Esophagus muscularis mucosa (tissue), 4 donors: ENCODE measurements at regions not wholly inside any gene's neighbourhood (a gene's known extent, or its start where the extent isn't known, plus 50 kb on each side); places are given as distances from the start of the nearest gene placed in this dataset.

ENCODE experiments used
- DNase-seq: peaks from one replicate; pipeline ENCODE4 v3.0.0-alpha.2; 2017; ENCODE audit errors: extremely low spot score
- H3K27ac ChIP-seq, 4 donors: fragments of 200-600 bp; sonication (generic); replicated peaks in 1 of 4; 1 replicate in 3 of 4; 2 replicates in 1 of 4; pipeline ENCODE4 v1.5.1; 2016 to 2019; ENCODE audit warnings: mild to moderate bottlenecking in 1 of 4
- H3K27me3 ChIP-seq, 4 donors: fragments of 200-600 bp; sonication (generic); one replicate each; pipeline versions ENCODE4 v1.5.1 to v1.6.0; 2016 to 2019
- H3K36me3 ChIP-seq, 4 donors: fragments of 200-600 bp; sonication (generic); one replicate each; pipeline ENCODE4 v1.5.1; 2016 to 2019
- H3K4me1 ChIP-seq, 4 donors: fragments of 200-600 bp; sonication (generic); one replicate each; pipeline ENCODE4 v1.5.1; 2016 to 2019
- H3K4me3 ChIP-seq, 4 donors: fragments of 200-600 bp; sonication (generic); 1 replicate in 2 of 4; 2 replicates in 2 of 4; pipeline ENCODE4 v1.5.1; 2016 to 2019; ENCODE audit warnings: mild to moderate bottlenecking in 4 of 4, moderate library complexity in 1 of 4
- H3K9me3 ChIP-seq, 4 donors: fragments of 200-600 bp; sonication (generic); 1 replicate in 3 of 4; 2 replicates in 1 of 4; pipeline ENCODE4 v1.5.1; 2016 to 2019
- CTCF ChIP-seq, 3 experiments: fragments of 200-600 bp in 2 of 3; fragments of 450-650 bp in 1 of 3; sonication (generic) in 2 of 3; IDR thresholded peaks; one replicate each; pipeline ENCODE4 v1.5.1; 2017 to 2019; ENCODE audit warnings: antibody characterized with exemption in 3 of 3, mild to moderate bottlenecking in 2 of 3, moderate library complexity in 1 of 3
- EP300 ChIP-seq: sonication (generic); formaldehyde crosslinking; IDR thresholded peaks from one replicate; pipeline ENCODE4 v1.6.1; 2017; ENCODE audit warnings: antibody characterized with exemption
- POLR2A ChIP-seq: fragments of 450-650 bp; IDR thresholded peaks from one replicate; pipeline ENCODE4 v1.6.1; 2017; ENCODE audit warnings: antibody characterized with exemption, moderate library complexity, mild to moderate bottlenecking, low read depth
- POLR2AphosphoS5 ChIP-seq, 2 donors: sonication (generic); formaldehyde crosslinking; IDR thresholded peaks; one replicate each; pipeline ENCODE4 v1.6.1; 2017; ENCODE audit warnings: antibody characterized with exemption in 2 of 2
- WGBS: methylation state at CpG from one replicate; pipeline ENCODE4 v1.1.5; 2018; 5-methylcytosine and 5-hydroxymethylcytosine counted together
- intact Hi-C: fragments of 100-400 bp; cut with DNase I; formaldehyde crosslinking; loops from one replicate; pipeline ENCODE4 v1.15.1; 2023

GRCh38 chr20:24797745-24798655 lies 151.1 kb upstream of the CST7 start:
- Histone ChIP-seq H3K4me3 (no peak overlapping the region), H3K9me3 (no peaks in the 10 kb centered on the region), H3K4me1 (no peaks in the 10 kb centered on the region), H3K27me3 (peaks cover 0 to 18% (median 0%) of the 10 kb centered on the region in 4 donors), H3K36me3 (no peaks in the 10 kb centered on the region), H3K27ac (no peak overlapping the region)
- no peak for DNase-seq
- 90% methylated on average over 17 of the region's 19 CpGs for WGBS
- TF ChIP-seq EP300 (no peak), POLR2A (no peak), POLR2AphosphoS5 (IDR thresholded peaks at IDR 0.05) (no peak), CTCF (IDR thresholded peaks at IDR 0.05) (no peak)
- intact Hi-C loops = no loop called here

DNA sequence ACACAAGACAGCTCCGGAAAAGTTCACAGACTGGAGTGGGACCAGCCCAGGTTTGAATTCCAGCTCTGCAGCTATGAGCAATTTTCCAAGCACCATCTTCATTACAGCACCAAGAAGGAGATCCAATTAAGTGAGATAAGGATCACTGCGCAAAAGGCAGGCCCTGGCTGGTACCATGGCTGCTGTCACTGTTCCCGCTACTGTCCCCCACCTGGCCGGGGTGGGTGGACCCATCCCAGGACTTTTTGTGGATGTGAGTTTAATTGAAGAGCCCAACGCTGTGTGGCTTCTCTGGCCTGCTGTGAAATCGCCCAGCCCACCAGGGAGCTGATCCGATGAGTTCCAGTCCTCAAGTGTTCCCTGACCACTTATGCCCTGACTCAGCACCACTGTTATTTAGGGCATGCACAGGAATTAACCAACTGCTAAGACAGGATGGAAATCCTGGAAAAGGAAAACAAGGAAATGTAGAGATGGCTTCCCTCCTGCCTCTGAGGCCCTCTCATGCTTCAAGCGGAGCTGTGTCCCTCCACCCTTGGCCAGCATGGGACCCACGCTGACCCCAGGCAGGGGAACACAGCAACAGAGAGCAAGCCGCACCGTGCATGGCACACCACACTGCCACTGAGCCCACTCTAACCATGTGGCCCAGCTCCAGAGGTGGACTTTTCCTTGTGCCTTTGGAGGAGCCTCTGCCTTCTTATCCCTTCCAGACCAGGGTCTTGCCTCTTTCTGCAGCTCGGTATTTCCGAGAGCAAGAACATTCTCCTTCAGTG lies 150.0 kb upstream of the CST7 start:
- WGBS = 87% methylated on average over 12 of the region's 13 CpGs
- peaks cover 0 to 15% (median 0%) of the 10 kb centered on the region in 4 donors for H3K27me3 ChIP-seq
- no peaks in the 10 kb centered on the region for H3K9me3 ChIP-seq
- H3K36me3 ChIP-seq = no peaks in the 10 kb centered on the region
- H3K27ac ChIP-seq = no peak overlapping the region
- H3K4me3 ChIP-seq = no peak overlapping the region
- intact Hi-C loops = no loop called here
- no peak for DNase-seq
- TF ChIP-seq POLR2A = no peak
- TF ChIP-seq EP300 = no peak
- no peak for TF ChIP-seq POLR2AphosphoS5 (IDR thresholded peaks at IDR 0.05)
- no peaks in the 10 kb centered on the region for H3K4me1 ChIP-seq

- no peak overlapping the region for H3K27ac ChIP-seq
- no peaks in the 10 kb centered on the region for H3K9me3 ChIP-seq
- no peaks in the 10 kb centered on the region for H3K4me1 ChIP-seq
- intact Hi-C loops = no loop called here
- 100% methylated on average over 6 of the region's 12 CpGs for WGBS
- H3K27me3 ChIP-seq = peaks cover 0 to 8% (median 0%) of the 10 kb centered on the region in 4 donors
- no peak for TF ChIP-seq EP300
- TF ChIP-seq POLR2AphosphoS5 (IDR thresholded peaks at IDR 0.05) = no peak
- TF ChIP-seq POLR2A = no peak
- no peak for TF ChIP-seq CTCF (IDR thresholded peaks at IDR 0.05)
- no peak overlapping the region for H3K4me3 ChIP-seq
- H3K36me3 ChIP-seq = no peaks in the 10 kb centered on the region
- no peak for DNase-seq
Observed at GRCh38 chr20:24799971-24800580, 149.0 kb upstream of the CST7 start.

- no peak for TF ChIP-seq EP300
- no peak for TF ChIP-seq POLR2A
- no peak for TF ChIP-seq POLR2AphosphoS5 (IDR thresholded peaks at IDR 0.05)
- TF ChIP-seq CTCF (IDR thresholded peaks at IDR 0.05) = no peak
- Histone ChIP-seq H3K27ac (no peak overlapping the region), H3K27me3 (peaks cover 0 to 8% (median 0%) of the 10 kb centered on the region in 4 donors), H3K4me1 (no peaks in the 10 kb centered on the region), H3K4me3 (no peak overlapping the region), H3K36me3 (no peaks in the 10 kb centered on the region), H3K9me3 (no peaks in the 10 kb centered on the region)
- WGBS = 78% methylated on average over 10 of the region's 11 CpGs
- no peak for DNase-seq
- intact Hi-C loops = no loop called here
Observed at GRCh38 chr20:24802286-24802820, 146.7 kb upstream of the CST7 start.
